ENCODE measurements at regions not wholly inside any gene's neighbourhood (a gene's known extent, or its start where the extent isn't known, plus 50 kb on each side); places are given as distances from the start of the nearest gene placed in this dataset.

GRCh38 chr21:19340954-19341353 is 937.4 kb upstream of the TMPRSS15 start:
- H3K4me1 ChIP-seq: no peaks in the 10 kb centered on the region
- no peaks in the 10 kb centered on the region for H3K36me3 ChIP-seq
- intact Hi-C loops (cut with DNase I; ENCODE audit: low total_unique reads): no loop called here
- in situ Hi-C loops (cut with MboI; ENCODE audit: low pct_ligation_motif_present in 1 of 4, low pct_unique_long_range_greater_than_20kb in 1 of 4, low sequenced_read_pairs in 3 of 4): no loop called here
- WGBS, 2 donors (ENCODE audit: low coverage in 1 of 2): 26 to 54% methylated on average over 4 to 5 of the region's 5 CpGs
- TF ChIP-seq POLR2A (IDR thresholded peaks at IDR 0.05) (no peak), EP300 (IDR thresholded peaks at IDR 0.05; ENCODE audit: low read depth) (no peak), CTCF (IDR thresholded peaks at IDR 0.05) (no peak), POLR2AphosphoS5 (IDR thresholded peaks at IDR 0.05) (no peak)
- no peak overlapping the region for H3K4me3 ChIP-seq
- H3K27ac ChIP-seq: no peak overlapping the region
- no peaks in the 10 kb centered on the region for H3K27me3 ChIP-seq
- DNase-seq: no peak
- no peaks in the 10 kb centered on the region for H3K9me3 ChIP-seq

- intact Hi-C loops (cut with DNase I; ENCODE audit: low total_unique reads) (no loop called here), in situ Hi-C loops (cut with MboI; ENCODE audit: low pct_ligation_motif_present in 1 of 4, low pct_unique_long_range_greater_than_20kb in 1 of 4, low sequenced_read_pairs in 3 of 4) (no loop called here)
- Histone ChIP-seq H3K27ac (no peak overlapping the region), H3K9me3 (no peaks in the 10 kb centered on the region), H3K36me3 (no peaks in the 10 kb centered on the region), H3K4me3 (no peak overlapping the region), H3K4me1 (no peaks in the 10 kb centered on the region), H3K27me3 (no peaks in the 10 kb centered on the region)
- WGBS, 2 donors (ENCODE audit: low coverage in 1 of 2): 22 to 30% methylated on average over 2 of the region's 2 CpGs
- no peak for DNase-seq
- TF ChIP-seq CTCF (IDR thresholded peaks at IDR 0.05): no peak
- TF ChIP-seq EP300 (IDR thresholded peaks at IDR 0.05; ENCODE audit: low read depth): no peak
- no peak for TF ChIP-seq POLR2AphosphoS5 (IDR thresholded peaks at IDR 0.05)
- no peak for TF ChIP-seq POLR2A (IDR thresholded peaks at IDR 0.05)
Observed at GRCh38 chr21:19343711-19344110, 940.1 kb upstream of the TMPRSS15 start.

GRCh38 chr21:19350286-19350685 is 946.7 kb upstream of the TMPRSS15 start:
- H3K4me3 ChIP-seq: no peak overlapping the region
- no peaks in the 10 kb centered on the region for H3K4me1 ChIP-seq
- in situ Hi-C loops (cut with MboI; ENCODE audit: low pct_ligation_motif_present in 1 of 4, low pct_unique_long_range_greater_than_20kb in 1 of 4, low sequenced_read_pairs in 3 of 4): no loop called here
- no peak for DNase-seq
- no peak overlapping the region for H3K27ac ChIP-seq
- intact Hi-C loops (cut with DNase I; ENCODE audit: low total_unique reads): no loop called here
- no peaks in the 10 kb centered on the region for H3K9me3 ChIP-seq
- no peak for TF ChIP-seq CTCF (IDR thresholded peaks at IDR 0.05)
- TF ChIP-seq EP300 (IDR thresholded peaks at IDR 0.05; ENCODE audit: low read depth): no peak
- no peak for TF ChIP-seq POLR2A (IDR thresholded peaks at IDR 0.05)
- TF ChIP-seq POLR2AphosphoS5 (IDR thresholded peaks at IDR 0.05): no peak
- H3K36me3 ChIP-seq: no peaks in the 10 kb centered on the region
- no peaks in the 10 kb centered on the region for H3K27me3 ChIP-seq

- intact Hi-C loops (cut with DNase I; ENCODE audit: low total_unique reads) (no loop called here), in situ Hi-C loops (cut with MboI; ENCODE audit: low pct_ligation_motif_present in 1 of 4, low pct_unique_long_range_greater_than_20kb in 1 of 4, low sequenced_read_pairs in 3 of 4) (no loop called here)
- Histone ChIP-seq H3K36me3 (no peaks in the 10 kb centered on the region), H3K4me3 (no peak overlapping the region), H3K9me3 (no peaks in the 10 kb centered on the region), H3K27me3 (no peaks in the 10 kb centered on the region), H3K27ac (no peak overlapping the region), H3K4me1 (no peaks in the 10 kb centered on the region)
- no peak for DNase-seq
- 27 to 50% methylated on average over 2 of the region's 2 CpGs for whole genome bisulfite sequencing, 2 donors (ENCODE audit: low coverage in 1 of 2)
- no peak for TF ChIP-seq POLR2A (IDR thresholded peaks at IDR 0.05)
- no peak for TF ChIP-seq POLR2AphosphoS5 (IDR thresholded peaks at IDR 0.05)
- no peak for TF ChIP-seq EP300 (IDR thresholded peaks at IDR 0.05; ENCODE audit: low read depth)
- TF ChIP-seq CTCF (IDR thresholded peaks at IDR 0.05): no peak
Observed at GRCh38 chr21:19353256-19353655, 949.7 kb upstream of the TMPRSS15 start.
